ENCODE measurements at regions not wholly inside any gene's neighbourhood (a gene's known extent, or its start where the extent isn't known, plus 50 kb on each side); places are given as distances from the start of the nearest gene placed in this dataset.
"Not testable (repeated sequence)": the region's sequence is repeated elsewhere in the genome, so short reads cannot be mapped to it uniquely, and the experiment has no call there.

DNA sequence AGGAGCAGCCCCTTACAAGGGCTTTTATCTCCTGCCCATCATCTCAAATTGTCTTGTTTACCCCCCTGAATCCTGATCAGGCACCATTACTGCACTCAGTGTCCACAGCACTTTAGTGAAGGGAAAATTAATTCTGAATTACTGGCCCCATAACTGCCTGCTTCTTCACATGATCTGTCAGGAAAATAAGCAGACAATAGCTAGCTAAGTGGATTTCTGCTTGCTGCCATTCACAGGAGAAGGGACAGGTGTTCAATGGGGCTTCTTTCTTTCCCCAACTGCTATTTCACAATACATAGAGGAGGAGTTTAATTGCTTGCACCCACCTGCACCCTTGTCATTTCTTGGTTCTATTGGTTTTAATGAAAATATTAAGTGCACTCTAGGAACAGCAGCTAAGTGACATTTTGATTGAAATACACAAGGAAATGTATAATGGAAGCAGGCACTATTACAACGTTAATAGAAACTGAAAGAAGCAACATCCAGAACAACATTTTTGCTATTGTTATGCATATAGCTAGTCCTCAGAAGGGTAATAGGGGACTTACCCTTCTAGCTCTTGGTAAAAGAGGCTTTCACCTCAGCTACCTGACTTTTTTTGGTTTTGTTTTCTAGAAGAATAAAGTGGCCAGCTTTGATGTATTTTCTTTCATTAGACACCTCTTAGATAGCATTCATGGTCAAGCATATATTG lies 599.3 kb upstream of the TLE4 start:
- Mint-ChIP-seq H3K4me3 (no peak overlapping the region), H3K27ac (no peak overlapping the region), H3K4me1 (ENCODE audit: low read depth) (no peaks in the 10 kb centered on the region), H3K27me3 (ENCODE audit: low read depth) (no peaks in the 10 kb centered on the region), H3K9me3 (no peaks in the 10 kb centered on the region), H3K36me3 (ENCODE audit: low read depth) (no peaks in the 10 kb centered on the region)

DNA sequence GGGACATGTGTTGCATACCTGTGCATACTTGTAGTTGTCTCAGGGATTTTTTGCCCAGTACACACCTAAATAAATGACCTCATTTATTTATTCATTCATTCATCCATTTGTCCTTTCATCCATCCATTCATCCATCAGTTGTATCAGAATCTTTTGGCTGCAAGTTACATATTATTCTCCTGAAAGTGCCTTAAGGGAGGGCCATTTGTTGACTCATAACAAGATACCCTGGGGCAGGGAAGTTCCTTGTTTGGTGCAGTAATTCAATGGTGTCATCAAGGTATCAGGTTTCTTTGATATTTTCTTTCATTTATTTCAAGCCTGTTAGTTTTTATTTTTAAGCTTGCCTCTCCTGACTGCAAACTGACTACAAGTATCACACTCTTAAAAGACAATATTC lies 597.9 kb upstream of the TLE4 start:
- Mint-ChIP-seq H3K4me1 (ENCODE audit: low read depth) (no peaks in the 10 kb centered on the region), H3K4me3 (no peak overlapping the region), H3K9me3 (no peaks in the 10 kb centered on the region), H3K27me3 (ENCODE audit: low read depth) (no peaks in the 10 kb centered on the region), H3K36me3 (ENCODE audit: low read depth) (no peaks in the 10 kb centered on the region), H3K27ac (no peak overlapping the region)

DNA sequence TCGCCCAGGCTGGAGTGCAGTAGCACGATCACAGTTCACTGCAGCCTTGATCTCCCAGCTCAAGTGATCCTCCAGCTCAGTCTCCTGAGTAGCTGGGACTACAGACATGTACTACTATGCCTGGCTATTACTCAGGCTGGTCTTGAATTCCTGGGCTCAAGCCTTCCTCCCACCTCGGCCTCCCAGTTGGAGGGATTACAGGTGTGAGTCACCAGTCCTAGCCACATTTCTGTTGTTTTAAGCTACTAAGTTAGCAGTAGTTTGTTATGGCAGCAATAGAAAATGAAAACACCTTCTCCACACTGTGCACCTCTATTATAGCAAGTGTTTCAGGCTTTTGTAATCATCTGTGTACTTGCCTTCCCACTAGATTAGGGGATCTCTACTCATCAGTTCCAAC lies 588.9 kb upstream of the TLE4 start:
- Mint-ChIP-seq H3K27ac (no peak overlapping the region), H3K4me1 (ENCODE audit: low read depth) (no peaks in the 10 kb centered on the region), H3K4me3 (no peak overlapping the region), H3K36me3 (ENCODE audit: low read depth) (no peaks in the 10 kb centered on the region), H3K9me3 (peaks cover 5% of the 10 kb centered on the region), H3K27me3 (ENCODE audit: low read depth) (no peaks in the 10 kb centered on the region)

DNA sequence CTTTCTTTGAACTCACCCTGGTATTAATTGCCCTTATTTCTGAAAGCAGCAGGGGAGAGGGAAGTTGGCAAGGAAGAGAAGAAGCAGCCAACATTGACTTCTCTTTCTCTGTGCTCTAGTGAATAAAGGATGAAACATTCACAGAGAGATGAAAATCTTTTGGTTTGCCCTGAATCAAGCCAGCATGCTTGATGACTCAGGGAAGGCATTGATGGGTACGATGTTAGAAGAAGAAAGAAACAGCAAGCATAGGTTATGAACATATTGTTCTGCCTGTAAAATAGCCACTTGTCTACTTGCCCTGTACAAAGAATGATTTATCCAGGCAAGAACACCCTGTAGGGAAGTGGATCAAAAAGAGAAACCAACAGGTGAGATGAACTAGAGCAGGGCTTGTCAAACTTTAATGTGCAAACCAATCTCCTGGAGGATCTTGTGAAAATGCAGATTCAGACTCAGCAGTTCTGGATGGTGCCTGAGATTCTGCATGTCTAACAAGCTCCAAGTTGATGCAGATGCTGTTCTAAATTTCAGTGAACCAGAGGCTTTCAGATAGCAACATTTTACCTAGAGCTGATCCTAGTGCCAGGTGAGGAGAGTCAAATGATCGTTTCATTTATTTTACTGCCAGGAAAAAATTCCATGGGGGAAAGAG lies 586.6 kb upstream of the TLE4 start:
- Mint-ChIP-seq H3K9me3 (no peaks in the 10 kb centered on the region), H3K27ac (no peak overlapping the region), H3K4me3 (no peak overlapping the region), H3K4me1 (ENCODE audit: low read depth) (no peaks in the 10 kb centered on the region), H3K36me3 (ENCODE audit: low read depth) (no peaks in the 10 kb centered on the region), H3K27me3 (ENCODE audit: low read depth) (no peaks in the 10 kb centered on the region)

DNA sequence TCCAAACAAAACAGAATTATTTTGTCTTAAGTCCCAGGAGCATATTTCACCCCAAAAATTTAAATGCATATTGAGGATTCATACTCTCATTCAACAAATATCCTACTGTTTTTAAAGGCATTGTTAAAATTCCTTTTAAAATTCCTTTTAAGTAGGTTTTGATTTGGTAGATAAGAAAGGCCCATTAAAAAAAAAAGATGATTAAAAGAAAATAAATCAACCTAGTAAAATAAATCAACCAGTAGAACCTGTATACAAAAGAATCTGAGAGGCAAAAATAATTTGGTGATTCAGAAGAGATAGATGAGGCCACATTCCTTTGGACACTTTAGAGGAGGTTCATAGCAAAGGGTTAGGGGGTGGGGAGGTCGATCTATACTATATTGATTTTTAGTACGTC lies 585.3 kb upstream of the TLE4 start:
- no peak overlapping the region for H3K4me3 Mint-ChIP-seq
- H3K36me3 Mint-ChIP-seq (ENCODE audit: low read depth), result no peaks in the 10 kb centered on the region
- no peaks in the 10 kb centered on the region for H3K4me1 Mint-ChIP-seq (ENCODE audit: low read depth)

DNA sequence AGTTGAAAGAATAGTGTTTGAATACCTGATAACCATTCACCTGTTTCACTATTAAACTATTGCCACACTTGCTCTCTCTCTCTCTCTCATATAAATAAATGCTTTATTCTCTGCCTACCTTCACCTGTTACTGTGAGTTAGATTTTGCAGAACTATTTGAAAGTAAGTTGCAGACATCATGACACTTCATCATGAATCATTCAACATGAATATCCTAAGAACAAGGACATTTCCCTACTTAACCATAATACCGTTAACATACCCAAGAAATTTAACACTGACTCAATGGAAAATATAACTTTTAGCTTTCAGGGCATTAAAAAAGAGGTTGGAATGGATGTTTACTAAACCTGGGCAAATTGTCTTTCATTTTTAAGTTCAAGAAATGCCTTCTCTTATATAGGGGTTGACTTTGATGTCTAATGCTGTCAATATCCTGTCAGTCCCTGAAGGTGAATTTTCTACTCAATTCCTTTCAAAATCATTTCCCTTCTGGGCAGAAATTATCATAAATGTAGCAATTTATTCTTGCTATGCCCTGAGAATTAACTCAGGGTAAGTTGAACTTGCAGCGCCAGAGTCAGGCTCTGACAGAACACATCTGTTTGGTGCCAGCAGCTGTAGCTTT lies 582.6 kb upstream of the TLE4 start:
- Mint-ChIP-seq H3K27ac (no peak overlapping the region), H3K4me1 (ENCODE audit: low read depth) (no peaks in the 10 kb centered on the region), H3K36me3 (ENCODE audit: low read depth) (no peaks in the 10 kb centered on the region), H3K27me3 (ENCODE audit: low read depth) (no peaks in the 10 kb centered on the region), H3K4me3 (no peak overlapping the region), H3K9me3 (no peaks in the 10 kb centered on the region)

More for the DNA sequence above, 585.3 kb upstream of the TLE4 start:
- H3K27ac Mint-ChIP-seq, result no peak overlapping the region
- no peaks in the 10 kb centered on the region for H3K27me3 Mint-ChIP-seq (ENCODE audit: low read depth)
- no peaks in the 10 kb centered on the region for H3K9me3 Mint-ChIP-seq

DNA sequence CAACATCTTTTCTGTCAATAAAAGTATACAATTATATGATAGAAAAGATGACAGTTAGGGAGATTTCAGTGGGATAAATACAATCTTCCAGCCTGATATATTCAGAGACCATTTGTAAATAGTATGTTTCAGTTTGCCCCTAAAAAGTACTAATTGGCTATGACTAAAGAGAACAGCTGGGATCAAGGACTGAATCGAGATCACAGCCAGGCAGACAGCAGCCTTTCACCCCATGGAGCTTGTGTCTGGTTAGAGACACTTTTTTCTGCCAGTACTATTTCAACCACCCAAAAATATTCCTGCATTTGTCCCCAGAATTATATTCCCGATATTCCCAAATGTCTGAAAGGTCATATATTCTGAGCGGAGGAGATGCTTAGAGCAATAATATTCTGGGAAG lies 577.3 kb upstream of the TLE4 start:
- no peak overlapping the region for H3K4me3 Mint-ChIP-seq
- H3K9me3 Mint-ChIP-seq, result no peaks in the 10 kb centered on the region
- H3K36me3 Mint-ChIP-seq (ENCODE audit: low read depth), result no peaks in the 10 kb centered on the region
- H3K27ac Mint-ChIP-seq, result no peak overlapping the region
- no peaks in the 10 kb centered on the region for H3K27me3 Mint-ChIP-seq (ENCODE audit: low read depth)
- H3K4me1 Mint-ChIP-seq (ENCODE audit: low read depth), result no peaks in the 10 kb centered on the region

DNA sequence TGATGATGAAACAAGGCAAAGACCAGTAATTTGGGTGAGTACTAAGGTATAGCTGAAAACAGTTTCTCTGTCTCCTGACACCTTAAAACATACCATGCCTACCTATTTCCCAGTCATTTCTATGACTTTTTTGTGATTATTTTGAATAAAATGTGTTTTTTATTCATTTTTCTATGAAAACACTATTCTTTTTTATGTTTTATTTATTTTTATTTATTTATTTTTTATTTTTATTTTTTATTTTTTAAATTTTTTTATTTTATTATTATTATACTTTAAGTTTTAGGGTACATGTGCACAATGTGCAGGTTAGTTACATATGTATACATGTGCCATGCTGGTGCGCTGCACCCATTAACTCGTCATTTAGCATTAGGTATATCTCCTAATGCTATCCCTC lies 576.8 kb upstream of the TLE4 start:
- not testable (repeated sequence) for H3K4me3 Mint-ChIP-seq; H3K27me3 Mint-ChIP-seq (ENCODE audit: low read depth); H3K9me3 Mint-ChIP-seq; H3K4me1 Mint-ChIP-seq (ENCODE audit: low read depth); H3K36me3 Mint-ChIP-seq (ENCODE audit: low read depth); H3K27ac Mint-ChIP-seq

DNA sequence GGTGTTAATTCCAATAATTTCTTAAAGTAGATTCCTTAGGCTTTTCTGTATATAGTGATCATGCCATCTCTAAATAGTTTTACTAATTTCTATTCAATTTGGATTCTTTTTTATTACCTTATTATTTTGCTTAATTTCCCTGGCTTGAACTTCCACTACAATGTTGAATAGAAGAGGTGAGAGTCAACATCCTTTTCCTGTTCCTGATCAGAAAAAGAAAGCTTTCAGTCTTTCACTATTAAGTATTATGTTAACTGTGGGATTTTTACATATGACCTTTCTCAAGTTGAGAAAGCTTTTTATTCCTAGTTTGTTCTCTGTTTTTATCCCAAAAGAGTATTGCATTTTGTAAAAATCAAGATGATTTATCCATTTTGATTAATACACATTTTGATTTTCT lies 574.5 kb upstream of the TLE4 start:
- Mint-ChIP-seq H3K36me3 (ENCODE audit: low read depth) (no peaks in the 10 kb centered on the region), H3K9me3 (no peaks in the 10 kb centered on the region), H3K4me1 (ENCODE audit: low read depth) (no peaks in the 10 kb centered on the region), H3K27ac (no peak overlapping the region), H3K4me3 (no peak overlapping the region), H3K27me3 (ENCODE audit: low read depth) (no peaks in the 10 kb centered on the region)

DNA sequence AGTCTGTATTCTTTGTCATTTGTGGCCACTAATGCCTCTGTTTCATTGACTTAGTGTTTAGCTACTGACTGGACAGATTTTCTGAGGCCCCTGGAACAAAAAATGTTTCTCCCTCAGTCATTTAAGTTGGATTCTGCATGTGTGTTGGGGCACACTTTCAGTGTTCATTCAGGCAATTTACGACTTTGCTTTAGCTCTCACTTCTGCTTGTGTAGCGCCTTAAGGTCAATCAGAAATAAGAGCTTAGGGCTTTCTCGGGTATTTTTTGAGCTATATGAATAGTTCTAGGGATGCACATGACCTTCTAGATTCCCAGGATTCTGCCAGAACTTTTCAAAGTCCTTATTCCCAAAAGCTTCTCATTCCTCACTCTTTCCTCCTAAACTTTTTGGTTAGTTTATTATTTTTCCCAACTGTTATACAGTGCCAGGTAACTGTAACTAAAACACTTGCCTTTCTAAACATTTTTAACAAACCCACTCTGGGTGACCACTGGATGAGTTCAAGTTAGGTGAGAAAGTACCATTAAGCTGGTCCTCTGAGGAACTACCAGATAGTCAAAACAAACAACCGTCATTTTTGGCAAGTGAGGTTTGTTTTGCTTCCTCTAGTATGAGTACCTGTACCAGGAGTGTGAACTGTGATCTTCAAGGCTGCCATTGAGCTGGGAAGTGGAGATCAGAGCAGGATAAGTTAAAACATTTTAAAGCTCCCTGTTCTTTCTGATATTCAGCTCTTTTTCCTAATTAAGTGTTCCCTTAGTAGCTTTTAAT lies 571.3 kb upstream of the TLE4 start:
- H3K4me1 Mint-ChIP-seq (ENCODE audit: low read depth), result no peaks in the 10 kb centered on the region
- no peaks in the 10 kb centered on the region for H3K36me3 Mint-ChIP-seq (ENCODE audit: low read depth)
- no peaks in the 10 kb centered on the region for H3K27me3 Mint-ChIP-seq (ENCODE audit: low read depth)
- no peak overlapping the region for H3K4me3 Mint-ChIP-seq
- no peak overlapping the region for H3K27ac Mint-ChIP-seq
- H3K9me3 Mint-ChIP-seq, result no peaks in the 10 kb centered on the region

DNA sequence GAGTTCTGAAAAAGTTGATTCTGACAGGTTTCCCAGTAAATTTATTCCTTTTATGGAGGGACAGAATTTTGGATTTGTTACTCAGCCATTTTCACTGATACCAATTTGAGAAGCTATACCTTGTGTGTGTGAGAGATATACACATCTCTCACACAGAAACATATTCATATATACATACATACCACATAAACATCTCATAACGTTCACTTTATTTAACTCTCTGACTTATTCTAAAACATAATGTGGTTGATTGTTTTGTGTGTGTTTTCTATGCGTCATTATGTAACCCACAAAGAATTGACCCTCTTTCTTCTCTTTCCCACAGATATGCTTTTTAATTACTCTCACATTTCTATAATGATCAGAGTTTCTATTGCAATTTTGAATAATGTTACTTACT lies 570.8 kb upstream of the TLE4 start:
- H3K27ac Mint-ChIP-seq, result no peak overlapping the region
- no peak overlapping the region for H3K4me3 Mint-ChIP-seq
- H3K9me3 Mint-ChIP-seq, result no peaks in the 10 kb centered on the region
- H3K27me3 Mint-ChIP-seq (ENCODE audit: low read depth), result no peaks in the 10 kb centered on the region
- no peaks in the 10 kb centered on the region for H3K36me3 Mint-ChIP-seq (ENCODE audit: low read depth)
- H3K4me1 Mint-ChIP-seq (ENCODE audit: low read depth), result no peaks in the 10 kb centered on the region

DNA sequence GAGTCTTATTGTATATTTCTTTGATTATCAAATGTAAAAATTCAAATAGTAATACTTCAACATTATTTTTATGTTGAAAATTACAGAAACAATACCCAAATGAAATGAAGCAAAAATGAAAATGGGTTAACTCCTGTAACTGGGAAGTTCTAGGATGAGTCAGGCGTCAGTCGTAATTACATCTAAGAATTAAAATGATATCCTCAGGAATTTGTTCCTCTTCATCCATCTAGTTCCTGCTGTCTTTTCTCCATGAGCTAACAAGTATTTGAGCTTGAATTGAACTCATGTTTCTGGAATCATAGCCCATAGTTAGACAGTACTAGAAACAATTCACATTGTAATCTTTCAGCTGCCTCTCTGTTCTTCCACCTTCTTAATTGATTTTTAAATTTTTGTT lies 568.3 kb upstream of the TLE4 start:
- Mint-ChIP-seq H3K27ac (no peak overlapping the region), H3K9me3 (no peaks in the 10 kb centered on the region), H3K27me3 (ENCODE audit: low read depth) (no peaks in the 10 kb centered on the region), H3K36me3 (ENCODE audit: low read depth) (no peaks in the 10 kb centered on the region), H3K4me3 (no peak overlapping the region), H3K4me1 (ENCODE audit: low read depth) (no peaks in the 10 kb centered on the region)

DNA sequence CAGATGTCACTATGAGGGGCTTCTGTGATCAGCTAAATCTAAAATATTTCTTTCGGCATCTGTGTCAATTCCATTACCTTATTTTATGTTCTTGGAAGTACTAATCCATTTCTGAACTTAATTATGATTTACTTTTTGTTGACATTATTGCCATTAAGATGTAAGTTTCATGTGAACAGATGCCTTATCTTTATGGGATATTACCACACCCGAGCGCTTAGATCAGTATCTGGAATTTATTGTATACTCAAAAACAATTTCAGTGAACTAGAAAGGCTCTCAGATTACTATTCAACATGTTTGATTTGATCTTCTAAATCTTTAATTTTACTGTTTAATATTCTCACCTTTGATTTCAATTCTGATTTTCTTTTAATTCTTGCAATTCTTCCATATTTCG lies 567.7 kb upstream of the TLE4 start:
- Mint-ChIP-seq H3K9me3 (no peaks in the 10 kb centered on the region), H3K36me3 (ENCODE audit: low read depth) (no peaks in the 10 kb centered on the region), H3K4me3 (no peak overlapping the region), H3K27ac (no peak overlapping the region), H3K27me3 (ENCODE audit: low read depth) (no peaks in the 10 kb centered on the region), H3K4me1 (ENCODE audit: low read depth) (no peaks in the 10 kb centered on the region)

DNA sequence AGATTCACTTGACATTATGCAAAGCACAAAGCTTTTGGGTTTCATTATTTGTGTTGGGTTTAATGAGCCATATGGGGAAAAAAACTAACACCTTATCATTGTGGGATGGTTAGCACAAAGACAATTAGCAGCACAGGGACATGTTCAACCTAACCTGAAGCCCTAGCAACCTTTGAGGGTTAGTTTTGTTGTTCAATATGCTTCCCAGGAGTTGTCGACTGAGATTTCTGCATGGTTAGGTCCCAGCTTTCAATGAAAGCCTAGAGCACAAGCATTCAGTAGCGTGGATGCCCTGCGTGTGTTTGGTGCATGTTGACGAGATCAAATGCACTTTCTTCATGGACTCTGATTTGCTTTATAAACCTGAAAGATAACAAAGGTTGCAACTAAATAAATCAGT lies 565.2 kb upstream of the TLE4 start:
- Mint-ChIP-seq H3K36me3 (ENCODE audit: low read depth) (no peaks in the 10 kb centered on the region), H3K9me3 (no peaks in the 10 kb centered on the region), H3K4me1 (ENCODE audit: low read depth) (no peaks in the 10 kb centered on the region)

More for the DNA sequence above, 565.2 kb upstream of the TLE4 start:
- H3K27me3 Mint-ChIP-seq (ENCODE audit: low read depth), result no peaks in the 10 kb centered on the region
- no peak overlapping the region for H3K4me3 Mint-ChIP-seq
- no peak overlapping the region for H3K27ac Mint-ChIP-seq

Data from T-helper 1 cell treated with Interleukin-12 subunit alpha and Interleukin-12 subunit beta and Interleukin-4 antibody, amounts not matched to agents 30 μg/mL and 1 μg/mL, for 36 hours (primary cell).